ENCODE measurements at regions not wholly inside any gene's neighbourhood (a gene's known extent, or its start where the extent isn't known, plus 50 kb on each side); places are given as distances from the start of the nearest gene placed in this dataset.
"Not testable (repeated sequence)": the region's sequence is repeated elsewhere in the genome, so short reads cannot be mapped to it uniquely, and the experiment has no call there.

DNA sequence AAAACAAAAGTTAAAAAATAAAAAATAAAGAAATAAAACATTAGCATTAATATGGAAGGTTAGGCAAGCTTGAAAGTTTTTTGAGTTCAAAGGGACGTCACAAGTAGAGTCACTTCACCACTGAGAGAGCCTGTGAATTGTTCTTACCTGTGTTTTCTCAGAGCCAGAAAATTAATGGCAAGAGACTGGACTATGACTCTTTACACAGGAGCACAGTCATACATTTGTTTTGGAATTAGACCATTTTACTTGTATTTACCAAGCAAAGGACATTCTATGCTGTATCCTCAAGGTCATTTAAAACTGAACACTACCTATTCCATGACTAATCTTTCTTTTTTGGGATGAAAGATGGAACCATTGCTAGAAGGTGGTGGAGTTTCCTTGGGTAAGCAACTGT is 346.1 kb downstream of the FAM47B start:
- H3K4me1 ChIP-seq, result no peaks in the 10 kb centered on the region
- no peak for DNase-seq
- no peaks in the 10 kb centered on the region for H3K27me3 ChIP-seq (ENCODE audit: low read depth)
- no peak overlapping the region for H3K4me3 ChIP-seq
- H3K9me3 ChIP-seq (replicated peaks), result no peaks in the 10 kb centered on the region
- H3K27ac ChIP-seq (replicated peaks), result no peak overlapping the region
- TF ChIP-seq, protein P1, sequence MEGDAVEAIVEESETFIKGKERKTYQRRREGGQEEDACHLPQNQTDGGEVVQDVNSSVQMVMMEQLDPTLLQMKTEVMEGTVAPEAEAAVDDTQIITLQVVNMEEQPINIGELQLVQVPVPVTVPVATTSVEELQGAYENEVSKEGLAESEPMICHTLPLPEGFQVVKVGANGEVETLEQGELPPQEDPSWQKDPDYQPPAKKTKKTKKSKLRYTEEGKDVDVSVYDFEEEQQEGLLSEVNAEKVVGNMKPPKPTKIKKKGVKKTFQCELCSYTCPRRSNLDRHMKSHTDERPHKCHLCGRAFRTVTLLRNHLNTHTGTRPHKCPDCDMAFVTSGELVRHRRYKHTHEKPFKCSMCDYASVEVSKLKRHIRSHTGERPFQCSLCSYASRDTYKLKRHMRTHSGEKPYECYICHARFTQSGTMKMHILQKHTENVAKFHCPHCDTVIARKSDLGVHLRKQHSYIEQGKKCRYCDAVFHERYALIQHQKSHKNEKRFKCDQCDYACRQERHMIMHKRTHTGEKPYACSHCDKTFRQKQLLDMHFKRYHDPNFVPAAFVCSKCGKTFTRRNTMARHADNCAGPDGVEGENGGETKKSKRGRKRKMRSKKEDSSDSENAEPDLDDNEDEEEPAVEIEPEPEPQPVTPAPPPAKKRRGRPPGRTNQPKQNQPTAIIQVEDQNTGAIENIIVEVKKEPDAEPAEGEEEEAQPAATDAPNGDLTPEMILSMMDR (IDR thresholded peaks at IDR 0.05; ENCODE audit: borderline replicate concordance), result no peak
- intact Hi-C loops (cut with micrococcal nuclease), result no loop called here
- H3K36me3 ChIP-seq, result no peaks in the 10 kb centered on the region

DNA sequence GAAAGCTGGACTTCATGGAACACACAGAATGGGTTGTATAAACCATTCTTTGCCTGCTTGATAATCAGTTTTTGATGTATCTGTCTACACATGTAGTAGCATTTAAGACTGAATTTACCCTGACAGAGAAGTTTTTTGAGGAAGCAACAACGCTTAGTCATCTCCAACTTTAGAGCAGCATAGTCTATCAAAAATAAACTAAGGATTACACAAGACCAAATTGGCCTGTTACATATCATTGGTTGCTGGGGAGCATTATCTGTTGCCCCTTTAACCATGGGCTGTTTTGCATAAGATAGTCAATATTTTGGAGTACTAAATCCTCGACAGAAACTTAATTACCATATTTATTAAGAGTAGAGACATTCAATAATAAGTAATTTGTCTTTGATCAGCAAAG is 347.4 kb downstream of the FAM47B start:
- H3K27ac ChIP-seq (replicated peaks), result no peak overlapping the region
- H3K27me3 ChIP-seq (ENCODE audit: low read depth), result no peaks in the 10 kb centered on the region
- intact Hi-C loops (cut with micrococcal nuclease), result no loop called here
- TF ChIP-seq, protein P1 (IDR thresholded peaks at IDR 0.05; ENCODE audit: borderline replicate concordance), result no peak
- no peak for DNase-seq
- H3K36me3 ChIP-seq, result no peaks in the 10 kb centered on the region
- H3K4me3 ChIP-seq, result no peak overlapping the region
- H3K4me1 ChIP-seq, result no peaks in the 10 kb centered on the region
- no peaks in the 10 kb centered on the region for H3K9me3 ChIP-seq (replicated peaks)

DNA sequence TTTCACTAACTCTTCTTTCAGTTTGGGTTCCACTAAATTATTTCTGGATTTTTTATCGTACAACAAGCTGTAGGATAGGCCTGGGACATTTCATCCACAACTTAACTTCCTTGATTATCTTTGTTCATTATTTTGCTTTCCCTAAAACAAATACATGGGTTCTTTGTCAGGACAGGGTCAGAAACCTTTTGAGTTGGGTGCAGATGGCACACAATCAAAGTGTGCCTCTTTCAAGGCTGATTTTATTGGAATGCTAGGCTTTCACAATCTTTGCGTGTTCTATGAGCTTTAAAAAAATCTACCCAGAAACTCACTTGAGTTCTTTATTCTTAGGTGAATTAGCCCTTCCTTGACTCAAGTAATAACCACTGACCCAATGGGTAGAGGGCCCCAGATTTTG is 348.4 kb downstream of the FAM47B start:
- Histone ChIP-seq H3K4me1 (no peaks in the 10 kb centered on the region), H3K36me3 (no peaks in the 10 kb centered on the region), H3K9me3 (replicated peaks) (no peaks in the 10 kb centered on the region), H3K27ac (replicated peaks) (no peak overlapping the region), H3K27me3 (ENCODE audit: low read depth) (no peaks in the 10 kb centered on the region), H3K4me3 (no peak overlapping the region)
- intact Hi-C loops (cut with micrococcal nuclease), result no loop called here
- TF ChIP-seq, protein P1 (IDR thresholded peaks at IDR 0.05; ENCODE audit: borderline replicate concordance), result no peak
- no peak for DNase-seq

DNA sequence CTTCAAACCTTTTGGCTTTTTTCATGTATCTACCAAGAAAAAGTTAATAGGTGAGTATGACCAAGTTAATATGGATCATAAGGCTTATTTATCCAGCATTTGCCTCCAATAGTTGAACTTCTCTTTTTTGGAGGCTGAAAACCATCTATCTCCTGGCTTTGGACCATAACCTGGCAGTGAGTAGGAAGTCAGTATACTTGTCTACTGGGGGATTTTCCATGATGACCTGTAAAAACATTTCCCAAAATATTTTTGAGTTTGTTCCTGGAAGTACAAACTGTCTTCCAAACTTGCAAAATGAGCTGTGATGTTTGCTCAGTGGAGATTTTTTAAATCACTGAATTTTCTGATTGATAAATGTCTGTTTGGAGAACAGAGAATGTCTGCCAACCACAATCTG is 349.9 kb downstream of the FAM47B start:
- Histone ChIP-seq H3K4me1 (no peaks in the 10 kb centered on the region), H3K36me3 (no peaks in the 10 kb centered on the region), H3K27me3 (ENCODE audit: low read depth) (no peaks in the 10 kb centered on the region), H3K27ac (replicated peaks) (no peak overlapping the region), H3K4me3 (no peak overlapping the region), H3K9me3 (replicated peaks) (no peaks in the 10 kb centered on the region)
- intact Hi-C loops (cut with micrococcal nuclease), result no loop called here
- TF ChIP-seq, protein P1 (IDR thresholded peaks at IDR 0.05; ENCODE audit: borderline replicate concordance), result no peak
- DNase-seq, result no peak

DNA sequence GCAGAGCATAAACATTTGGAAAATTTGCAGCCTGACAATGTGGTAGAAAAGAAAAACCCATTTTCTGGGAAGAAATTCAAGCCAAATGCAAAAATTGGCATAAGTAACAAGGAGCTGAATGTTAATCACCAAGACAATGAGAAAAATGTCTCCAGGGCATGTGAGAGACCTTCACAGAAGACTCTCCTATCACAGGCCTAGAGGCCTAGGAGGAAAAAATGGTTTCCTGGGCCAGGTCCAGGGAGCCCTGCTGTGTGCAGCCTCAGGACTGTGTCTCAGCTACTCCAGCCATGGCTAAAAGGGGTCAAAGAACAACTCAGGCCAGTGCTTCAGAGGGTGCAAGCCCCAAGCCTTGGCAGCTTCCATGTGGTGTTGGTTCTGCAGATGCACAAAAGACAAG is 362.4 kb downstream of the FAM47B start:
- H3K4me3 ChIP-seq; DNase-seq; H3K27me3 ChIP-seq (ENCODE audit: low read depth); intact Hi-C loops (cut with micrococcal nuclease); H3K4me1 ChIP-seq; H3K9me3 ChIP-seq (replicated peaks); H3K27ac ChIP-seq (replicated peaks); H3K36me3 ChIP-seq: not testable (repeated sequence)

DNA sequence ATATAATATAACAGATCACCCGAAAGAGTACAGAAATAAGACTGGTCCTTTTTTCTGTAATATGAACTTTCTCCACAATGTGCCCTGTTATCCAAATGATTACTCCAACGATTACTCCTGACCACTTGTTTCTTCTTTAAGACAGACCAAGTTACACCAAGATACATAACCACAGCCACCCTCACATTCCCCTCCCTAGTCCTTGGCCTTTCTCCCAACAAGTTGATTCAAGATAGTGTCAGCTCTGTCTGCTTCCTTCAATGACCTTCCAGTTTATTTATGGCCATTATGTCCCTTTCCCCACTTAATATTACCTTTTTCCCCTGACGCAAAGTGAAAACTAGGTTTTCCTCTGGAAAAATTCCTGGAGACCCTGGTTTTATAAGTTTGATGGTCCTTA is 397.2 kb downstream of the FAM47B start:
- intact Hi-C loops (cut with micrococcal nuclease), result no loop called here
- no peak overlapping the region for H3K4me3 ChIP-seq
- H3K27ac ChIP-seq (replicated peaks), result no peak overlapping the region
- no peaks in the 10 kb centered on the region for H3K9me3 ChIP-seq (replicated peaks)
- no peaks in the 10 kb centered on the region for H3K4me1 ChIP-seq
- TF ChIP-seq, protein P1 (IDR thresholded peaks at IDR 0.05; ENCODE audit: borderline replicate concordance), result no peak
- H3K27me3 ChIP-seq (ENCODE audit: low read depth), result no peaks in the 10 kb centered on the region
- DNase-seq, result no peak
- H3K36me3 ChIP-seq, result no peaks in the 10 kb centered on the region

Measured in left ventricle myocardium inferior (tissue), 1 donor.